EH (cell line): ENCODE measurements at regions not wholly inside any gene's neighbourhood (a gene's known extent, or its start where the extent isn't known, plus 50 kb on each side); places are given as distances from the start of the nearest gene placed in this dataset.
"Not testable (repeated sequence)": the region's sequence is repeated elsewhere in the genome, so short reads cannot be mapped to it uniquely, and the experiment has no call there.

Experiments used
- DNase-seq: peaks from one replicate; pipeline ENCODE4 v3.0.0-alpha.2; 2015; ENCODE audit warnings: low read depth

DNA sequence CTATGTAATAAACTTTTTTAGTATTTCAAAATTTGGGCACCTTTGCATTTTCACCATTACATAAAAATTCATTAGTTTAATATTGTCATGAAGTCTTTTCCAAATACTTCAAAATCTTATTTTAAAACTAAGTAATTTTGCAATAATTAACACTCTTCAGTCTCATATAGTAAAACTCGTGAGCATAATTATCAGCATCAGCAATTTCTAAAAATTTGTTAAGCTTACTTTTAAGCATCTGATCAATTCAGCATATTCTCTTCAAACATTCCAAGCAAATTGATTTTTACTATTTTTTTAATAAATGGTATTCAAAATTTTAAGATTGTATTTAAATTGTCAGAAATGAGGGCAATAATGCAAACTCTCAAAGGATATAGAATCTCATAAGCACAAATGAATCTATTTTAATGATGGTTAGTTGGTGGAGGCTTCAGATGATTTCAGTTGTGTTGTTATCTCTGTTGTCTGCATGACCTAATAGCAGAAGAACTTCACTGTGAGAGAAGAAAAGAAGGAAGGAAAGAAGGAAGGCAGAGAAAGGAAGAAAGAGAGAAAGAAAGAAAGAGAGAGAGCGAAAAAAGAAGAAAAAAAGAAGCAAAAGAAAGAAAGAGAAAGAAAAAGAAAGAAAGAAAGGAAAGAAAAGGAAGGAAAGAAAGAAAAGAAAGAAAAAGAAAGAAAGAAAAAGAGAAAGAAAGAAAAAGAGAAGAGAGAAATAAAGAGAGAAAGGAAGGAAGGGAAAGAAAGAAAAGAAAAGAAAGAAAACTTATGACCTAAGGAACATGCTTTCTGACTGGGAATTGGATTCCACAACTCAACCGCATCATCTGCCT lies 860.5 kb downstream of the NCAM2 start:
- DNase-seq = no peak

DNA sequence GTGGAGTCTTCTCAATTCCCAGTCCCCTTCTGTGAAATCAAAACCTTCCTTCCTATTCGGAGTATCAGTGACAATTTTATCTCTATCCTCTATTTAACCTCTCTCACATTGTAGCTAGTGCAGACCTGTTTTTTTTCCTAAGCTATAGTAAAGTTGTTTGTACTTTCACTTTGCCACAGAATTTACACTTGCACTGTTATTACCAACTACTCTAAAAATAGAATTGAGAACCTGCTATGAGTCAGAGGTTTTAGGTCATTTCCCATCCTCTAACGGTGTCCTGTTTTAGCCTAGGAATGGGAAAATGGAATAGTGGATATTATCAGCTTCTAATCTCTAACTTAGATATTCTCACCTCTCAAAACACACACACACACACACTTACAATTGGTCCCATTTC lies 862.7 kb downstream of the NCAM2 start:
- peak; percentile 13 for DNase-seq

DNA sequence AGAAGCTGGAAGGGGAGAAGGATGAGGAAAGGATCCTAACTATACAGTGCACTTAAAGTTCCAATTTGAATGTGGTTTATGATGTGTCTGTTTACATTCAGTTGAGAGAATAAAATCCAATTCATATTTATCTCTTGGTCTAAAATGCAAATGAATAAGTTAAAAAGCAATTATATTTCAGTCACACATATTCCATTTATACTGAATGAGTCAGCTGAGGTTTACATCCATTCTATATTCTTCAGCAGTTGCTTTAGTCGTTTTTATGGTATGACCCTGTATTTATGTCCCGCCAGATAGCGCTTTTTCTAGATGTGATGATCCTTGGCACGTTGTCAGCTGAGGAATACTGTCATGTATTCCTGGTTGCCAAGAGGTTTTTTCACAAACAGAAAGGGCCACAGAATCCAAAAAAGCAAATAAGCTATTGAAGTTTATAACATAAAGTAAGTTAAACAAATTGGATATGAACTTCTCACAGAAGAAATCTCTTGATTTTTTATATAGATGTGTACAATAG lies 866.2 kb downstream of the NCAM2 start:
- no peak for DNase-seq

- DNase-seq = no peak
Measured at GRCh38 chr21:21897275-21897883, 899.2 kb downstream of the NCAM2 start.

DNA sequence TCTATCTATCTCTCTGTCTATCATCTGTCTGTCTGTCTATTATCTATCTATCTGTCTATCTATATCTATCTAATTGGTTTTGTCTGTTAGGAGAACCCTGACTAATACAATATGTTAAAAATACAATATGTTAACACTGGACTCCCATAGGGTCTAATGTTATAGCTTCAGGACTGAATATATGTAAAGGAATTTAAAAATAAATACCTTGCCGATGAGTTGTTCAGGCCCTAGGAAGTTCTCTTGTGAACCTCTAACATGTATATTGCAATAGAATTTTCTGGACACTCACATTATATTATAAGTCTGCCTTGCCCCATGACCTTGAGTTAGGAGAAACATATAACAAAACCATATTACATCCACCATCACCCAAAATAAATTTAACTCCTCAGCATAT lies 900.6 kb downstream of the NCAM2 start:
- no peak for DNase-seq

DNA sequence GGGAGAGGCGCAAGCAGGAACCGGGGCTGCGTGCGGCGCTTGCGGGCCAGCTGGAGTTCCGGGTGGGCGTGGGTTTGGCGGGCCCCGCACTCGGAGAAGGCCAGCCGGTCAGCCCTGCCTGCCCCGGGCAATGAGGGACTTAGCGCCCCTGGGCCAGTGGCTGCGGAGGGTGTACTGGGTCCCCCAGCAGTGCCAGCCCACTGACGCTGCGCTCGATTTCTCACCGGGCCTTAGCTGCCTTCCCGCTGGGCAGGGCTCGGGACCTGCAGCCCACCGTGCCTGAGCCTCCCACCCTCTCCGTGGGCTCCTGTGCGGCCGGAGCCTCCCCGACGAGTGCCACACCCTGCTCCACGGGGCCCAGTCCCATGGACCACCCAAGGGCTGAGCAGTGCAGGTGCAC lies 904.2 kb downstream of the NCAM2 start:
- DNase-seq = not testable (repeated sequence)

- DNase-seq = no peak
Measured at GRCh38 chr21:21907271-21907670, 909.1 kb downstream of the NCAM2 start.

DNA sequence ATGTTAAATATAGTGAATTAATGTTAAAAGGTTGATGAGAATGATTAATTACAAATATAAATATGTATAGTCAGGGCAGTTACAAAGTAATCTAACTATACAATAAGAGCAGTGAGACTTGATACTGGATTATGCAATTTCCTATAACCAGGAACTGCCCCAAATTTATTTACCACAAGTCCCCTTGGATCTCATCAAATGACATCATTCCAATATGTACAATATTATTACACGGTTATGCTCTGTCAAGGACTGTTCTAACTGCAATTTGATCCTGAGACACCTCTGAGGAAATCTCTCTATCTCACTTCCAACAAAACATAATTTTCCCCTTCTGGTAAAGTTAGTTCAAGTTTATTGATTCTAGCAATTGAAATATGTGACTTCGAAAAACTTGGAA lies 917.6 kb downstream of the NCAM2 start:
- no peak for DNase-seq

GRCh38 chr21:21921410-21922232 lies 923.4 kb downstream of the NCAM2 start:
- DNase-seq = peak; percentile 16

DNA sequence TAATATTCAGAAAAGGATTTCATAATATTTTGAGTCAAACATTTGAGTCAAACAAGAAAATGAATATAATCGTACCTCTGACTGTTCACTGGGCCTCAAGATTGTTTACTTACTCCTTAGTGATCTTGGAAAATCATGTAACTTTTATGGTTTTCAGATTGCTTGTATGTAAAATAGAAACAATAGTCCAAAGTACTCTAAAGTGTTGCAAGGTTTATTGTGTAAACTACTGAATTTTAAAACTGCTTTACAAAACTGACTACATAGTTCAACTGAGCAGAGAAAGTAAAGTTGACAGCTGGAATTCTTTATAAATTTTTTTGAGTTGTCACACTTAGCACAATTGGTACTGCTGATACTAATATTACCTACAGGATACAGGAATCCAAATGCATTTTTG lies 931.0 kb downstream of the NCAM2 start:
- no peak for DNase-seq

GRCh38 chr21:21929789-21930188 lies 931.6 kb downstream of the NCAM2 start:
- no peak for DNase-seq

- DNase-seq = no peak
Measured at GRCh38 chr21:21952566-21952965, 954.4 kb downstream of the NCAM2 start.

DNA sequence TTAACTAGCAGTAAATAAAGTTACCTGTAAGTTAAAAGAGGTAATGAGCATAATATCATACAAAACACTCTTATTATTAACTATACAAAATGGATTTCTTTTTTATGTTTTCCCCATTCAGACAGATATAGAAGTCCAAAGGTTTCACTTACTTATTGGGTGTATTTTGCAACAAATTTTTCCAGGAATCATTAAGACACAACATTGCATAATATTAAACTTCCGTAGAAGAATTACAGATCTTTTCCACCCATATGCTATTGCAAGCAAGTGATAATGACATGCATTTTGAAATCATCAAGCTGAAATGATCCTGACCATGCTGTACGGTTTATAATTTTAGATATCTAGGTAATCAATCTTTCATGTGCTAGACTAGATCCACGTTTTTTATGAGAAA lies 957.0 kb downstream of the NCAM2 start:
- no peak for DNase-seq

DNA sequence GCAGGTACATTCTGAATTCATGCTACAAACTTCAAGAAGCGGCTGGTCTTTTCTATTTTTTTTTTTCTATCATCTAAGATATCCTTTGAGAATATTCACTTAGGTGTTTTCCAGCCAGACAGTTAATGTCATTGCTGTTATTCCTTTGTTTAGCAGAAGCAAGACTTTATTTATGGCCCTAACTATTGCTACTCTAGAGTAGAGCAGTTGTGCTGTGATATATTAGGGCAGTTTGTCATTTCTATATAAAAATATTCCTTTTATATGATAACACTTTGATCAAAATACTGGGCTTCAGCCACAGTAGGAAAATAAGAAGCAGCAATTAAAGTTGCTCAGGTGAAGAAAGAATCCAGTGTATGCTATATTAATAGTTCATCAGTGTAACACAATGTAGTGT lies 959.3 kb downstream of the NCAM2 start:
- no peak for DNase-seq

- DNase-seq = no peak
Measured at GRCh38 chr21:21963911-21964310, 965.7 kb downstream of the NCAM2 start.

DNA sequence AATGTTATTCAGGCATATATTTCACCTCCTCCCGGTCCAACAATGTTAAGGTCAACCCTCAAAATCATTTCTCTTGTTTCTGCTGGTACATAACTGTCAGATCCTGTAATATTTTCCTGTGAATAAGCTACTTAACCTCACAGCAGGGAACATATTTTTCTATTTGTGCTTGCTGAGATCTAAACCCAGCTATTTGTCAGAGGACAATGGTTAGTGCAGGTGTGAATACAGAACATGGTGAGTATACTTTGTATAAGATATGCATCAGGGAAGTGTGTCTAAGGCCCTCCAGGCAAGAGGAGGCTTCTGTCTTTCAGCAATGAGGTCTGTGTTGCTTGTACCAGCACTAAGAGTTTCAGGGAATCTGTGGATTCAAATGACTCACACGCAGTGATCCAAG lies 970.6 kb downstream of the NCAM2 start:
- DNase-seq = no peak

DNA sequence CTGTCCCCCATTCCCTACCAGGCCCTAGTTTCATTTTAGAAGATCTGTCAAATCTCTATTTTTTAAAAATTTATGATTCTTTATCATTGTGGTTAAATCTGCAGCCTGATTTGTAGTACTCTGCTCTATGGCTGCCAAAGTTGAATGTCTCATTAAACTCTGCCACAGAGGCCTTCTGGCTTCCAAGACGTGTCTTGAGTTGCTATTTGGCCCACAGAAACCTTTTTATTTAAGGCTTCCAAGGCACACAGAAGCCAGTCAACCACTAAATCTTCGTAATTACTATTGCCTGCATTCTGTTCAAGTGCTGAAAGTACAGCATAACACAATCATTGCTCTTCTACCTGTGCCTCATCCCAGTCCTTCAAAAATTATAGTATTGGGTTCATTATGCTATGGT lies 971.0 kb downstream of the NCAM2 start:
- DNase-seq = no peak

DNA sequence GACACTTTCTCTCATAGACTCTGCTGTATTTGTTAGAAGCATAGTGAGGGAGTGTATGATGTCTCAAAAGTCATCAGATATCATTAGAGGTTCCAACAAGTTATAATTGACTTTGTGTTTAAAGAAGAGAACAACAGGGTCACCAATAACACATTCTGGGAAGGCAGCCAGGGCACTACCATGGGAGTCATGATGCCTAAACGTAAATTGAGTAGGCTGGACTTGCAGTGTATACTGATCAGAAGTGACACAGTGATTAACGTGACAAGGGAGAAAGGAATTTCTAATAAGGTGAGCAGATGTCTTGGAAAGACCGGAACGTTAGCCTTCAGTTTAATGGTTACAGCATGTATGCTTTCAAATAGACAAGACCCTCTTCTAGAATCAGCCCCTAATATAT lies 973.2 kb downstream of the NCAM2 start:
- DNase-seq = no peak

DNA sequence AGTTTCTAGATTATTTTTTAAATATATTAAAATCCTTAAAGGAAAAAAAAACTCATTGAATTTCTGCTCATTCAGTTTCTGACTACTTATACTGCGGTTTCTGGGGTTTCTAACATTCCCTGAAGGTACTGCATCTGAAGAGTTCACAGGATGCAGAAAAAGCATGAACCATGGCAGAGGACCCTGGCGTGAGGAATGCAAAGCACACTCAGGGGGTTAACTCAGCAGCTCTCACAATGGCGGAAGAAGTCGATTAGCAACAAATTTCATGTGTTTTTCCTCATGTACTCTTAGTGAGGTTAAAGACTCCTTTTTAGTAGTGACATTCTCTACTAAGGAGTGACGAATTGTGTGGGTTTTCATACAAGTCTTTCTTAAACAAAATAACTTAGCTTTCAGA lies 975.6 kb downstream of the NCAM2 start:
- DNase-seq = no peak

GRCh38 chr21:21996891-21997290 lies 998.7 kb downstream of the NCAM2 start:
- no peak for DNase-seq

DNA sequence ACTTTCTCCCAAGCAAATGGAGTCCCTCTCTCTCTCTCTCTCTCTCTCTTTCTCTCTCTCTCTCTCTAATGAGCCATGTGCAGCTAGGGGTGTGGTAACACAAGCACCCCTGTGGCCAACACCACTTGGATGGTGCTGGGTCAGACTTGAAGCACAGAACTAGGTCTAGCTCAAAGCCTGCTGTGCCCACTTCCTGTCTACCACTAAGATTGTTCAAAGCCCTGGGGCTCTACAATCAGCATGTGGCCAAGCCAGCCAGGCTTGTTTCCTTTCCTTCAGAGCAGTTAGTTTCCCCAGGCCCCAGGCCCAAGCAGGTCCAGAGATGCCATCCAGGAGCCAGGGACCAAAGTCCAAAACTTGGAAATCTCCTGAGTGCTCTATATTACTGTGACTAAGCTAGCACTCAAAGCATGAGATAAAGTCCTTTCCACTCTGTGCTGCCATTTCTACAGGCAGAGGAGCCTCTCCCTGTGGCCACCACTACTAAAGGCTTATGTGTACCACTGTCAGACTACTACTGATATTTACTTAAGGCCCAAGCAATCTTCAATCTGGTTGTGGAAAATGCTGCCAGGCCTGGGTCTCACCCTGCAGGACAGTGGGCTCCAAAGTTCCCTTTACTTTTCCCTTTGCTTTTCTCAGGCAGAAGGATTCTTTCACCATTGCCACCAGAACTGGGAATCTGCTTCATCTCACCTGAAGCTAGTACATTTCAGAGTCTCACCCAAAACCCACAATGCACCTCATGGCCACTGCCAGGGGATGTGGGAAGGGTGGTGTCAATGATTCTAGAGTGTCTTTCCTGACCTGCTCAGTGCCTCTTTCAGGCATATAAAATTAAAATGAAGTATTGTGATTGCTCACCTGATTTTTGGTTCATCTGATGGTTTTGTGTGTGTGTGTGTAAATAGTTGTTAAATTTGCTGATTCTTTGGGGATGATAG lies 999.5 kb downstream of the NCAM2 start:
- no peak for DNase-seq

DNA sequence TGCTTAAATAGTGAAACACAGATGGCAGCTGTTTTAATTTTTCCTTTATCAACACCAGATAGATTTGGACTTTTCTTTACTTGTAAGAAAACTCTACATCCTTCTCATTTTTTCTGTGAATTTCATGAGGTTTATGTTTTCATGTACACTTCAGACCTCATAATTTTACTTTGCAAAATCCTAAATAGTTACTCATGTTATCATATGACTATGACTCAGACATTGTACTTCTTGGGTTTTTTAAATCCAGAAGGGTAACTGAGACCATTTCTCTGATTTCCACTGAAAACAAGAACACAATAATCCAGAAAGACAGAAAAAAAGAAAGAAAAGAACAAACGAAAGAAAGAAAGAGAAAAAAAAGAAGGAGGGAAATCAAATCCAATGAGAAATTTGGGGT lies 1021.6 kb downstream of the NCAM2 start:
- no peak for DNase-seq
